Stomach smooth muscle (tissue), 2 donors: ENCODE measurements at regions not wholly inside any gene's neighbourhood (a gene's known extent, or its start where the extent isn't known, plus 50 kb on each side); places are given as distances from the start of the nearest gene placed in this dataset.

Source experiments
- H3K27ac ChIP-seq: one replicate; pipeline ENCODE4 v1.7.0; 2013; ENCODE audit warnings: mild to moderate bottlenecking, low read length, inconsistent platforms
- H3K27me3 ChIP-seq, 2 donors: one replicate each; pipeline ENCODE4 v1.7.0; 2013; ENCODE audit warnings: low read length in 2 of 2; ENCODE audit not compliant: insufficient read depth in 2 of 2, control insufficient read depth in 1 of 2
- H3K36me3 ChIP-seq, 2 donors: one replicate each; pipeline ENCODE4 v1.7.0; 2013; ENCODE audit warnings: low read length in 2 of 2; ENCODE audit not compliant: control insufficient read depth in 2 of 2, insufficient read depth in 2 of 2
- H3K4me1 ChIP-seq: one replicate; pipeline ENCODE4 v1.7.0; 2013; ENCODE audit warnings: low read length; ENCODE audit not compliant: control insufficient read depth, insufficient read depth
- H3K4me3 ChIP-seq, 2 donors: one replicate each; pipeline ENCODE4 v1.7.0; 2013; ENCODE audit warnings: low read length in 2 of 2
- H3K9ac ChIP-seq, 2 donors: one replicate each; pipeline ENCODE4 v1.7.0; 2013; ENCODE audit warnings: low read length in 2 of 2, mild to moderate bottlenecking in 1 of 2
- H3K9me3 ChIP-seq, 2 donors: one replicate each; pipeline ENCODE4 v1.7.0; 2013; ENCODE audit warnings: low read length in 2 of 2; ENCODE audit not compliant: control insufficient read depth in 2 of 2
- donor health status: healthy.
- donor health status: Pancreatic carcinoma.

- Histone ChIP-seq H3K4me1 (no peaks in the 10 kb centered on the region), H3K9me3 (no peaks in the 10 kb centered on the region), H3K36me3 (no peaks in the 10 kb centered on the region), H3K4me3 (no peak overlapping the region), H3K27me3 (no peaks in the 10 kb centered on the region), H3K9ac (no peak overlapping the region), H3K27ac (no peak overlapping the region)
Measured at GRCh38 chr3:176566757-176567156, 630.5 kb downstream of the TBL1XR1 start.

GRCh38 chr3:176562331-176562730, 635.0 kb downstream of the TBL1XR1 start:
- no peak overlapping the region for H3K4me3 ChIP-seq
- H3K4me1 ChIP-seq = no peaks in the 10 kb centered on the region
- H3K27ac ChIP-seq = no peak overlapping the region
- no peak overlapping the region for H3K9ac ChIP-seq
- no peaks in the 10 kb centered on the region for H3K36me3 ChIP-seq
- H3K27me3 ChIP-seq = no peaks in the 10 kb centered on the region
- no peaks in the 10 kb centered on the region for H3K9me3 ChIP-seq

GRCh38 chr3:176561826-176562225, 635.5 kb downstream of the TBL1XR1 start:
- H3K27ac ChIP-seq = no peak overlapping the region
- H3K9me3 ChIP-seq = no peaks in the 10 kb centered on the region
- H3K4me1 ChIP-seq = no peaks in the 10 kb centered on the region
- no peaks in the 10 kb centered on the region for H3K27me3 ChIP-seq
- H3K4me3 ChIP-seq = no peak overlapping the region
- H3K9ac ChIP-seq = no peak overlapping the region
- no peaks in the 10 kb centered on the region for H3K36me3 ChIP-seq

GRCh38 chr3:176554791-176555654, 642.3 kb downstream of the TBL1XR1 start:
- H3K9me3 ChIP-seq = no peaks in the 10 kb centered on the region
- H3K27ac ChIP-seq = no peak overlapping the region
- no peak overlapping the region for H3K9ac ChIP-seq
- no peaks in the 10 kb centered on the region for H3K27me3 ChIP-seq
- no peak overlapping the region for H3K4me3 ChIP-seq
- H3K4me1 ChIP-seq = no peaks in the 10 kb centered on the region
- H3K36me3 ChIP-seq = no peaks in the 10 kb centered on the region

GRCh38 chr3:176554264-176554663, 643.0 kb downstream of the TBL1XR1 start:
- Histone ChIP-seq H3K9ac (no peak overlapping the region), H3K27ac (no peak overlapping the region), H3K4me1 (no peaks in the 10 kb centered on the region), H3K4me3 (no peak overlapping the region), H3K27me3 (no peaks in the 10 kb centered on the region), H3K36me3 (no peaks in the 10 kb centered on the region), H3K9me3 (no peaks in the 10 kb centered on the region)

GRCh38 chr3:176526942-176527341, 670.3 kb downstream of the TBL1XR1 start:
- Histone ChIP-seq H3K4me3 (no peak overlapping the region), H3K27ac (no peak overlapping the region), H3K9ac (no peak overlapping the region), H3K36me3 (no peaks in the 10 kb centered on the region), H3K27me3 (no peaks in the 10 kb centered on the region), H3K4me1 (no peaks in the 10 kb centered on the region), H3K9me3 (peaks cover 0 to 3% of the 10 kb centered on the region in 2 donors)

- H3K9ac ChIP-seq = no peak overlapping the region
- no peaks in the 10 kb centered on the region for H3K36me3 ChIP-seq
- H3K4me1 ChIP-seq = no peaks in the 10 kb centered on the region
- H3K27me3 ChIP-seq = no peaks in the 10 kb centered on the region
- peaks cover 0 to 3% of the 10 kb centered on the region in 2 donors for H3K9me3 ChIP-seq
- H3K4me3 ChIP-seq = no peak overlapping the region
- no peak overlapping the region for H3K27ac ChIP-seq
Measured at GRCh38 chr3:176526225-176526624, 671.1 kb downstream of the TBL1XR1 start.

GRCh38 chr3:176523114-176523513, 674.2 kb downstream of the TBL1XR1 start:
- Histone ChIP-seq H3K27me3 (no peaks in the 10 kb centered on the region), H3K36me3 (no peaks in the 10 kb centered on the region), H3K4me1 (no peaks in the 10 kb centered on the region)

GRCh38 chr3:176522436-176522835, 674.8 kb downstream of the TBL1XR1 start:
- Histone ChIP-seq H3K4me3 (no peak overlapping the region), H3K36me3 (no peaks in the 10 kb centered on the region), H3K27me3 (no peaks in the 10 kb centered on the region), H3K4me1 (no peaks in the 10 kb centered on the region), H3K27ac (no peak overlapping the region), H3K9ac (no peak overlapping the region), H3K9me3 (no peaks in the 10 kb centered on the region)

More at GRCh38 chr3:176523114-176523513, 674.2 kb downstream of the TBL1XR1 start:
- Histone ChIP-seq H3K4me3 (no peak overlapping the region), H3K9ac (no peak overlapping the region), H3K27ac (no peak overlapping the region), H3K9me3 (no peaks in the 10 kb centered on the region)

- Histone ChIP-seq H3K27ac (no peak overlapping the region), H3K4me3 (no peak overlapping the region), H3K27me3 (no peaks in the 10 kb centered on the region), H3K4me1 (no peaks in the 10 kb centered on the region), H3K36me3 (no peaks in the 10 kb centered on the region), H3K9ac (no peak overlapping the region), H3K9me3 (no peaks in the 10 kb centered on the region)
Measured at GRCh38 chr3:176521531-176522175, 675.6 kb downstream of the TBL1XR1 start.

- H3K27me3 ChIP-seq = no peaks in the 10 kb centered on the region
- H3K9ac ChIP-seq = no peak overlapping the region
- H3K9me3 ChIP-seq = peaks cover 2 to 3% of the 10 kb centered on the region in 2 donors
- H3K4me3 ChIP-seq = no peak overlapping the region
- H3K4me1 ChIP-seq = no peaks in the 10 kb centered on the region
- H3K36me3 ChIP-seq = no peaks in the 10 kb centered on the region
- no peak overlapping the region for H3K27ac ChIP-seq
Measured at GRCh38 chr3:176514297-176514696, 683.0 kb downstream of the TBL1XR1 start.
